ENCODE measurements at regions not wholly inside any gene's neighbourhood (a gene's known extent, or its start where the extent isn't known, plus 50 kb on each side); places are given as distances from the start of the nearest gene placed in this dataset.
"Not testable (repeated sequence)": the region's sequence is repeated elsewhere in the genome, so short reads cannot be mapped to it uniquely, and the experiment has no call there.

GRCh38 chr3:69688400-69688799, 50.9 kb upstream of the MITF start:
- no peak overlapping the region for H3K27ac ChIP-seq
- H3K9ac ChIP-seq (ENCODE audit: insufficient read length): no peak overlapping the region
- TF ChIP-seq FOXP2 (optimal IDR thresholded peaks at IDR 0.05; ENCODE audit: control extremely low read depth, extremely low read length, insufficient read depth): no peak
- TF ChIP-seq POLR2AphosphoS5 (IDR thresholded peaks at IDR 0.05; ENCODE audit: borderline replicate concordance, low read depth, low read length): no peak
- no peak for TF ChIP-seq EZH2 (IDR thresholded peaks at IDR 0.05)
- H3K36me3 ChIP-seq (ENCODE audit: insufficient read depth, low read length): no peaks in the 10 kb centered on the region
- DNase-seq (ENCODE audit: low read depth, low spot score): no peak
- no peak overlapping the region for H3K4me3 ChIP-seq
- H3K9me3 ChIP-seq (ENCODE audit: low read depth, low read length): no peaks in the 10 kb centered on the region

GRCh38 chr3:69687641-69688040, 51.6 kb upstream of the MITF start:
- Histone ChIP-seq H3K4me3 (no peak overlapping the region), H3K9me3 (ENCODE audit: low read depth, low read length) (no peaks in the 10 kb centered on the region), H3K36me3 (ENCODE audit: insufficient read depth, low read length) (no peaks in the 10 kb centered on the region), H3K9ac (ENCODE audit: insufficient read length) (no peak overlapping the region), H3K27ac (no peak overlapping the region)
- TF ChIP-seq POLR2AphosphoS5 (IDR thresholded peaks at IDR 0.05; ENCODE audit: borderline replicate concordance, low read depth, low read length): no peak
- no peak for TF ChIP-seq FOXP2 (optimal IDR thresholded peaks at IDR 0.05; ENCODE audit: control extremely low read depth, extremely low read length, insufficient read depth)
- no peak for TF ChIP-seq EZH2 (IDR thresholded peaks at IDR 0.05)
- DNase-seq (ENCODE audit: low read depth, low spot score): no peak

- DNase-seq (ENCODE audit: low read depth, low spot score): no peak
- H3K36me3 ChIP-seq (ENCODE audit: insufficient read depth, low read length): no peaks in the 10 kb centered on the region
- H3K4me3 ChIP-seq: no peak overlapping the region
- H3K9me3 ChIP-seq (ENCODE audit: low read depth, low read length): no peaks in the 10 kb centered on the region
- no peak overlapping the region for H3K9ac ChIP-seq (ENCODE audit: insufficient read length)
- no peak overlapping the region for H3K27ac ChIP-seq
- TF ChIP-seq POLR2AphosphoS5 (IDR thresholded peaks at IDR 0.05; ENCODE audit: borderline replicate concordance, low read depth, low read length) (no peak), FOXP2 (optimal IDR thresholded peaks at IDR 0.05; ENCODE audit: control extremely low read depth, extremely low read length, insufficient read depth) (no peak), EZH2 (IDR thresholded peaks at IDR 0.05) (no peak)
Measured at GRCh38 chr3:69686056-69686455, 53.2 kb upstream of the MITF start.

- Histone ChIP-seq H3K4me3 (no peak overlapping the region), H3K9me3 (ENCODE audit: low read depth, low read length) (no peaks in the 10 kb centered on the region), H3K27ac (no peak overlapping the region), H3K9ac (ENCODE audit: insufficient read length) (no peak overlapping the region), H3K36me3 (ENCODE audit: insufficient read depth, low read length) (no peaks in the 10 kb centered on the region)
- TF ChIP-seq FOXP2 (optimal IDR thresholded peaks at IDR 0.05; ENCODE audit: control extremely low read depth, extremely low read length, insufficient read depth): no peak
- DNase-seq (ENCODE audit: low read depth, low spot score): no peak
Measured at GRCh38 chr3:69684309-69684961, 54.8 kb upstream of the MITF start.

- TF ChIP-seq FOXP2 (optimal IDR thresholded peaks at IDR 0.05; ENCODE audit: control extremely low read depth, extremely low read length, insufficient read depth): no peak
- no peak for TF ChIP-seq POLR2AphosphoS5 (IDR thresholded peaks at IDR 0.05; ENCODE audit: borderline replicate concordance, low read depth, low read length)
- TF ChIP-seq EZH2 (IDR thresholded peaks at IDR 0.05): no peak
- no peak overlapping the region for H3K9ac ChIP-seq (ENCODE audit: insufficient read length)
- DNase-seq (ENCODE audit: low read depth, low spot score): no peak
Measured at GRCh38 chr3:69683082-69683806, 56.0 kb upstream of the MITF start.

DNA sequence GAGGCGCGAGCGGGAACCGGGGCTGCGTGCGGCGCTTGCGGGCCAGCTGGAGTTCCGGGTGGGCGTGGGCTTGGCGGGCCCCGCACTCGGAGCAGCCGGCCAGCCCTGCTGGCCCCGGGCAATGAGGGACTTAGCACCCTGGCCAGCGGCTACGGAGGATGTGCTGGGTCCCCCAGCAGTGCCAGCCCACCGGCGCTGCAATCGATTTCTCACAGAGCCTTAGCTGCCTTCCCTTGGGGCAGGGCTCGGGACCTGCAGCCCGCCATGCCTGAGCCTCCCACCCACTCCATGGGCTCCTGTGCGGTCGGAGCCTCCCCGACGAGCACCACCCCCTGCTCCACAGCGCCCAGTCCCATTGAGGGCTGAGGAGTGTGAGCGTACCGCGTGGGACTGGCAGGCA, 61.8 kb upstream of the MITF start:
- not testable (repeated sequence) for H3K9ac ChIP-seq (ENCODE audit: insufficient read length); H3K4me3 ChIP-seq; H3K9me3 ChIP-seq (ENCODE audit: low read depth, low read length); DNase-seq (ENCODE audit: low read depth, low spot score); H3K36me3 ChIP-seq (ENCODE audit: insufficient read depth, low read length); H3K27ac ChIP-seq

More at GRCh38 chr3:69683082-69683806, 56.0 kb upstream of the MITF start:
- no peaks in the 10 kb centered on the region for H3K9me3 ChIP-seq (ENCODE audit: low read depth, low read length)
- no peak overlapping the region for H3K4me3 ChIP-seq
- H3K27ac ChIP-seq: no peak overlapping the region
- H3K36me3 ChIP-seq (ENCODE audit: insufficient read depth, low read length): no peaks in the 10 kb centered on the region

DNA sequence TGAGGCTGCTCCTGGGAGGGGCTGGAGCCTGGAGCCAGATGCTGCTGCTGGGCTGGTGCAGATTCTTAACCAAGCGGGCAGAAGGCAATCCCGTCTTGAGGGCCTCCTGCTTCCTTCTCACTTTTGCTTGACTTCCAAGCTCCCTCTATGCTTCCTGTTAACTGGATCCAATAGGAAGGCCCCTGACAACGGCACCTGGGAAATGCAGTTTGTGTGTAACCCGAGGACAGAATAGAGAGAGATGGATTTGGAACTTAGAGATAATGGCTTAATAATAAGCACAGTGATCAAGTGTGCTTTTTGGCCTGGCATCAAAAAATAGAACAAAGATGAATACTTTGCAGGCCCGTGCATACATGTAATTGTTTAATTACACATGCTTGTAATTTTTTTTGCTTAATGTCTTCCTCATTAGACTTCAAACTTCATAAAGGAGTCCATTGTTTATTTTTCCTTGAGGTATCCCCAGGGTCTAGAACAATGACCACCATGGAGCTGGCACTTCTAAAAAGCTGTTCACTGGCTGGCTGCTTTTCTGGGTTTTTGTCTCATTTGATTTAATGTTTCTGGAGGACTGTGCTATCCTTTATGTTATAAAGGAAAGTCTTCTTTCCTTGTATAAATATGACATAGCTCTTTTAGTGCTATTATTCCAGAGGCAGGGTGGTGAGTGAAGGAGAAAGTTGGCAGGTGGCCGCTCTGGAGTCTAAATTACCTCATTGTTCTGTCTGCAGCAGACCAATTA, 63.3 kb upstream of the MITF start:
- H3K9ac ChIP-seq (ENCODE audit: insufficient read length): no peak overlapping the region
- TF ChIP-seq FOXP2 (optimal IDR thresholded peaks at IDR 0.05; ENCODE audit: control extremely low read depth, extremely low read length, insufficient read depth) (no peak), POLR2AphosphoS5 (IDR thresholded peaks at IDR 0.05; ENCODE audit: borderline replicate concordance, low read depth, low read length) (no peak), EZH2 (IDR thresholded peaks at IDR 0.05) (no peak)
- H3K27ac ChIP-seq: no peak overlapping the region
- H3K4me3 ChIP-seq: no peak overlapping the region
- DNase-seq (ENCODE audit: low read depth, low spot score): no peak
- no peaks in the 10 kb centered on the region for H3K9me3 ChIP-seq (ENCODE audit: low read depth, low read length)
- no peaks in the 10 kb centered on the region for H3K36me3 ChIP-seq (ENCODE audit: insufficient read depth, low read length)

DNA sequence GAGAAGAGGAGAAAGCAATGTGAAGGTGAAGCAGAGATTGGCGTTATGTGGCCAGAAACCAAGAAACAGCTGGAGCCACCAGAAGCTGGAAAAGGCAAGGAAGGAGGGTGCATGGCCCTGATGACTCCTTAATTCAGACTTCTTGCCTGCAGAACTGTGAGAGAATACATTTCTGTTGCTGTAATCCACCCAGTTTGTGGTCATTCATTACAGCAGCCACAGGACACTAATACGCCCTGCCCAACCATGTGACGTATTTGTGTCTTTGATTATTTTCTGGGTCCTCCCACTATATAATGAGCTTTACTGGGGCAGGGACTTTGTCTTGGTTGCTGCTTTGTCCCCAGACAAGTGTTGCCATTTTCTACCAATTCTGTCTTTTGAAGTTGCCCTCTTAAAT, 64.5 kb upstream of the MITF start:
- Histone ChIP-seq H3K9me3 (ENCODE audit: low read depth, low read length) (no peaks in the 10 kb centered on the region), H3K9ac (ENCODE audit: insufficient read length) (no peak overlapping the region), H3K36me3 (ENCODE audit: insufficient read depth, low read length) (no peaks in the 10 kb centered on the region), H3K27ac (no peak overlapping the region), H3K4me3 (no peak overlapping the region)
- DNase-seq (ENCODE audit: low read depth, low spot score): no peak
- no peak for TF ChIP-seq FOXP2 (optimal IDR thresholded peaks at IDR 0.05; ENCODE audit: control extremely low read depth, extremely low read length, insufficient read depth)
- no peak for TF ChIP-seq POLR2AphosphoS5 (IDR thresholded peaks at IDR 0.05; ENCODE audit: borderline replicate concordance, low read depth, low read length)
- TF ChIP-seq EZH2 (IDR thresholded peaks at IDR 0.05): no peak

Data from SK-N-MC (cell line).